ENCODE measurements at regions not wholly inside any gene's neighbourhood (a gene's known extent, or its start where the extent isn't known, plus 50 kb on each side); places are given as distances from the start of the nearest gene placed in this dataset.

DNA sequence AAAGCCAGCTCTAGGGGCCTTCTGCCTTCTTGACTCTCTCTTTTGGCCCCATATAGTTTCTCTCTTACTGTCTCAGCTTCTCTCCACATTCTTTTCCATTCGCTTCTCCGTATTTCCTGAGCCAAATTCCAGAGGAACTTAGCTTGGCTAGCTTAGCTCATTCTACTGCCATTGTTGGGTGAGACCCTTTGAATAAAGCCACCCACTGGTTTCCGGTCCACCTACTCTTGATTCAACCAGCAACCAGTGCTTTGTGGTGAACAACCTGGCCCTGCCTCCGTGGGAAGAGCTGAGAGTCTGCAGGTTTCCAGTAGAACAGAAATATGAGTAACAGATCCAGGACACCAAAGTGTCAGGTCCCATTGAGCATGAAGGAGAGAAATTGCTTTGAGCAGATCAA, 81.3 kb upstream of the ARHGAP20 start:
- TF ChIP-seq, protein P1, sequence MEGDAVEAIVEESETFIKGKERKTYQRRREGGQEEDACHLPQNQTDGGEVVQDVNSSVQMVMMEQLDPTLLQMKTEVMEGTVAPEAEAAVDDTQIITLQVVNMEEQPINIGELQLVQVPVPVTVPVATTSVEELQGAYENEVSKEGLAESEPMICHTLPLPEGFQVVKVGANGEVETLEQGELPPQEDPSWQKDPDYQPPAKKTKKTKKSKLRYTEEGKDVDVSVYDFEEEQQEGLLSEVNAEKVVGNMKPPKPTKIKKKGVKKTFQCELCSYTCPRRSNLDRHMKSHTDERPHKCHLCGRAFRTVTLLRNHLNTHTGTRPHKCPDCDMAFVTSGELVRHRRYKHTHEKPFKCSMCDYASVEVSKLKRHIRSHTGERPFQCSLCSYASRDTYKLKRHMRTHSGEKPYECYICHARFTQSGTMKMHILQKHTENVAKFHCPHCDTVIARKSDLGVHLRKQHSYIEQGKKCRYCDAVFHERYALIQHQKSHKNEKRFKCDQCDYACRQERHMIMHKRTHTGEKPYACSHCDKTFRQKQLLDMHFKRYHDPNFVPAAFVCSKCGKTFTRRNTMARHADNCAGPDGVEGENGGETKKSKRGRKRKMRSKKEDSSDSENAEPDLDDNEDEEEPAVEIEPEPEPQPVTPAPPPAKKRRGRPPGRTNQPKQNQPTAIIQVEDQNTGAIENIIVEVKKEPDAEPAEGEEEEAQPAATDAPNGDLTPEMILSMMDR (IDR thresholded peaks at IDR 0.05; ENCODE audit: insufficient read depth, missing control alignments) = no peak
- FAIRE-seq = no peak
- no peak for DNase-seq (ENCODE audit: insufficient read length, low spot score)

DNA sequence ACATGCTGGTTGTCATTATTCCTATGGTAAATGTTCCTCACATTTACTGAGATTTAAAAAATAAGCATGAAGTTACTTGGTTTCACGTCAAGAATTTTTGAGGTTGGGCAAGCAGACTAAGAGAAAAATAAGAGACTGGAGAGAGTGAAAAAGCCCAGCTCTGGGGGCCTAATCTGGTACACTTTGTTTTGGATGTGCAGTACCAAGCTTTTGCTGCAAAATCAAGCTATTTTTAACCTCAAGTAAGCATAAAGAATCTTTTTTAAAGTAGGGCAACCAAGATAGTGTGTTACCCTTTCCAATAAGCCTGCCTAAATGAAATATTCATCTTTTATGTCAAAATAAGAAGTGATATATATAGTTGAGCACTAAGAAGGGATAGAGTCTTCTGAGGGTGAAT, 79.4 kb upstream of the ARHGAP20 start:
- FAIRE-seq (no peak), DNase-seq (ENCODE audit: insufficient read length, low spot score) (no peak)
- TF ChIP-seq, protein P1 (IDR thresholded peaks at IDR 0.05; ENCODE audit: insufficient read depth, missing control alignments) = no peak

DNA sequence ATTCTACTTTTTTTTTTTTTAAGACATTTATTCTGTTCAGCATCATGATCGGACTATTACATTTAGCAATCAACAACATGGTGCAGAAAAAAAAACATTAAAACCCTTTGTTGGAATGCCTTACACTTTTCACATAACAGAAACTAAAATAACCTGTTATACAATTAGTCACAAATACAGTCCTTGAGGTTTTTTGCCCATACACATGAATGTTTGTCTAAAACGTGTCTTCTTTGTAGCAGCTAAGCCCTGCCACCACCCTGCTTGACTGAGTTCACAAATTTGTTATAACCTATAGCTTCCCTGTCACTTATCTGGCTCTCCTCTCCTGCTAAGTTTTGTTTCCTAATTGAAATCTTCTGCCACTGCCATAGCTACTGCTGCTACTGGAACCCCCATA, 75.4 kb upstream of the ARHGAP20 start:
- no peak for DNase-seq (ENCODE audit: insufficient read length, low spot score)
- TF ChIP-seq, protein P1 (IDR thresholded peaks at IDR 0.05; ENCODE audit: insufficient read depth, missing control alignments) = no peak
- no peak for FAIRE-seq

DNA sequence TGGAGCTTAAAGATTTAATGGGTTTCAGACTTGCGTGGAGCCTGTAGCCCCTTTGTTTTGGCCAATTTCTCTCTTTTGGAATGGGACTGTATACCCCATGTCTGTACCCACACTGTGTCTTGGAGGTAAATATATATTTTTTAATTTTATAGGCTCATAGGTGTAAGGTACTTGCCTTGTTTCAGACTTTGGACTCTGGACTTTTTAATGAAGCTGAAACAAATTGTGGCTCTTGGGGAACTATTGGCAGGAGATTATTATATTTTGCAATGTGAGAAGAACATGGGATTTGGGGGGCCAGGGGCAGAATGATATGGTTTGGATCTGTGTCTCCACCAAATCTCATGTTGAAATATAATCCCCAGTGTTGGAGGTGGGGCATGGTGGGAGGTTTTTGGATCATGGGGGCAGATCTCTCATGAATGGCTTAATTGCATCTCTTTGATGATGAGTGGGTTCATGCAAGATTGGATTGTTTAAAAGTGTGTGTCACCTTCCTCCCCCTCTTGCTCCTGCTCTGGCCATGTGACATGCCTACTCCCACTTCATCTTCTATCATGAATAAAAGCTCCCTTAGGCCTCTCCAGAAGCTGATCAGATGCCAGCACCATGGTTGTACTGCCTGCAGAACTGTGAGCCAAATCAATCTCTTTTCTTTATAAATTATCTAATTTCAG, 74.1 kb upstream of the ARHGAP20 start:
- TF ChIP-seq, protein P1 (IDR thresholded peaks at IDR 0.05; ENCODE audit: insufficient read depth, missing control alignments) = no peak
- DNase-seq (ENCODE audit: insufficient read length, low spot score) = no peak
- FAIRE-seq = no peak

DNA sequence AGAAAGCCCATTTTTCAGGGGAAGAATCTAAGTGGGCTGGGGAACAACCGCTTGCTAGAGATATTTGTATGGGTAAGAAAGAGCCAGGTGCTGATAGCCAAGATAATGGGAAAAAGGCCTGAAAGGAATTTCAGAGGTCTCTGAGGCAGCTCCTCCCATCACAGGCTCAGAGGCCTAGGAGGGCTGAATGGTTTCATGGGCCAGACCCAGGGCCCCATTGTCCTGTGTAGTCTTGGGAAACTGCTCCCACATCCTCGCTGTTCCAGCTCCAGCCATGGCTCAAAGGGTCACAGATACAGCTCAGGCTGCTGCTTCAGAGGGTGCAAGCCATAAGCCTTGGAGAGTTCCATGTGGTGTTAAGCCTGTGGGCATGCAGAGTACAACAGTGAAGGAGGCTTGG, 73.2 kb upstream of the ARHGAP20 start:
- no peak for FAIRE-seq

DNA sequence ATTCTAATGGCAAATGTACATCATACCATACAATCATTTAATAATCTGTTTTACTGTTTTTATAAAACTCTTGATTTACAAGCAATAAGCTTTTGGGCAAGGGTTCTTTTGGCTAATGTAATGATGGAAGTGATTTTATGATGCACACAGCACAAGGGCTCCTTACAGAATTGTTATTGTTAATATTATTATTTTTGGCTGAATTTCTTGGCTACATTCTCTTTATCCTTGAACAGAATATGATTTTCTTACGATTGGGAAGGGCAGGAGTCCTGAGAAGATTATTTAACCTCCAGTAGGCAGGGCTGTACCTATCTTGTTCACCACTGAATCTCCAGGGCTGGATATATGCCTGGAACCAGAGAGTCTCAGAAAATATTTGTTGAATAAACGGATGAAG, 70.4 kb upstream of the ARHGAP20 start:
- TF ChIP-seq, protein P1 (IDR thresholded peaks at IDR 0.05; ENCODE audit: insufficient read depth, missing control alignments) = no peak
- FAIRE-seq = no peak
- no peak for DNase-seq (ENCODE audit: insufficient read length, low spot score)

More for the DNA sequence above, 73.2 kb upstream of the ARHGAP20 start:
- no peak for DNase-seq (ENCODE audit: insufficient read length, low spot score)
- TF ChIP-seq, protein P1 (IDR thresholded peaks at IDR 0.05; ENCODE audit: insufficient read depth, missing control alignments) = no peak

DNA sequence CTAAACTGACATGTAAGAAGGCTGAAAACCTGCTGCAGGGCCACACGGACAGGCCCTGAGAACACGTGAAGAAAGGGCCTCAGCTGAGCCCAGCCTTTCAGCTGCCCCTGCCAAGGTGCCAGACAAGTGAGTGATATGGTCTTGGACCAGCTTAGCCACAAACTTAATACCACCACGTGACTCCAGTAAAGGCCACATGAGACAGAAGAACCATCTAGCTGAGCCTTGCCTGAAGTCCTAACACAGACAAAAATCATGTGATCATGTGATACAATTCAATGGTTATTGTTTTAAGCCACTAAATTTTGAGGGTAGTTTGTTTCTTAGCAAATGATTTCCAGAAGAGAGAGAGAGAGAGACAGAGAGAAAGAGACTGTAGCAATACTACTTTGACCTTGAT, 66.9 kb upstream of the ARHGAP20 start:
- TF ChIP-seq, protein P1 (IDR thresholded peaks at IDR 0.05; ENCODE audit: insufficient read depth, missing control alignments) = no peak
- DNase-seq (ENCODE audit: insufficient read length, low spot score) (no peak), FAIRE-seq (no peak)

Data from D721Med (cell line).